B cell (primary cell): ENCODE measurements at regions not wholly inside any gene's neighbourhood (a gene's known extent, or its start where the extent isn't known, plus 50 kb on each side); places are given as distances from the start of the nearest gene placed in this dataset.

Experiments used
- EZH2 ChIP-seq: IDR thresholded peaks from 2 replicates; pipeline ENCODE4 v1.6.1; 2012; ENCODE audit warnings: borderline replicate concordance, low read depth, mild to moderate bottlenecking, moderate library complexity, low read length; ENCODE audit not compliant: insufficient read depth, poor library complexity, severe bottlenecking
- TF ChIP-seq, protein P1 (sequence below): fragments of 200-600 bp; IDR thresholded peaks from one replicate; pipeline ENCODE4 v1.8.0; 2022; ENCODE audit warnings: antibody characterized with exemption, mild to moderate bottlenecking

DNA sequence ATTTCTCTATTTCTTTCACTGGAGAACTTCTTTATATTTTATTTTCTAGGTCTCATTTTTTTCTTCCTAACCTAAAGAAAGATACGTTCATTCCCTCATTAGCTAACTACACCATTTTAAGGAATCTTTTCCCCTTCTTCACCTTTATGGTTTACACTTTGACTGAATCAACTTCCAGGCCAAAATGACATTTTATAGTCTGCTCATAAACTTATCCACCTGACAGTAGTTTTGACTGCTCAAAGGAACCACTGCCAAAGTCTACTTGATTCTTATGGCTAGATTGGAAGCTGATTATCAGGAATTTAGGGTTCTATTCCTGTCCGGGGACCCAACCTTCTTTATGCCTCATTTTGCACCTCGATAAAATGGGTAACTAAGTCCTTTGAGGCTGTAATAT lies 73.0 kb upstream of the FOXP2 start:
- TF ChIP-seq, protein P1, sequence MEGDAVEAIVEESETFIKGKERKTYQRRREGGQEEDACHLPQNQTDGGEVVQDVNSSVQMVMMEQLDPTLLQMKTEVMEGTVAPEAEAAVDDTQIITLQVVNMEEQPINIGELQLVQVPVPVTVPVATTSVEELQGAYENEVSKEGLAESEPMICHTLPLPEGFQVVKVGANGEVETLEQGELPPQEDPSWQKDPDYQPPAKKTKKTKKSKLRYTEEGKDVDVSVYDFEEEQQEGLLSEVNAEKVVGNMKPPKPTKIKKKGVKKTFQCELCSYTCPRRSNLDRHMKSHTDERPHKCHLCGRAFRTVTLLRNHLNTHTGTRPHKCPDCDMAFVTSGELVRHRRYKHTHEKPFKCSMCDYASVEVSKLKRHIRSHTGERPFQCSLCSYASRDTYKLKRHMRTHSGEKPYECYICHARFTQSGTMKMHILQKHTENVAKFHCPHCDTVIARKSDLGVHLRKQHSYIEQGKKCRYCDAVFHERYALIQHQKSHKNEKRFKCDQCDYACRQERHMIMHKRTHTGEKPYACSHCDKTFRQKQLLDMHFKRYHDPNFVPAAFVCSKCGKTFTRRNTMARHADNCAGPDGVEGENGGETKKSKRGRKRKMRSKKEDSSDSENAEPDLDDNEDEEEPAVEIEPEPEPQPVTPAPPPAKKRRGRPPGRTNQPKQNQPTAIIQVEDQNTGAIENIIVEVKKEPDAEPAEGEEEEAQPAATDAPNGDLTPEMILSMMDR, result no peak
- TF ChIP-seq EZH2, result no peak
